ENCODE measurements at regions not wholly inside any gene's neighbourhood (a gene's known extent, or its start where the extent isn't known, plus 50 kb on each side); places are given as distances from the start of the nearest gene placed in this dataset.
A peak's percentile ranks its signal among the peaks of the same experiment; 100 is the strongest.

DNA sequence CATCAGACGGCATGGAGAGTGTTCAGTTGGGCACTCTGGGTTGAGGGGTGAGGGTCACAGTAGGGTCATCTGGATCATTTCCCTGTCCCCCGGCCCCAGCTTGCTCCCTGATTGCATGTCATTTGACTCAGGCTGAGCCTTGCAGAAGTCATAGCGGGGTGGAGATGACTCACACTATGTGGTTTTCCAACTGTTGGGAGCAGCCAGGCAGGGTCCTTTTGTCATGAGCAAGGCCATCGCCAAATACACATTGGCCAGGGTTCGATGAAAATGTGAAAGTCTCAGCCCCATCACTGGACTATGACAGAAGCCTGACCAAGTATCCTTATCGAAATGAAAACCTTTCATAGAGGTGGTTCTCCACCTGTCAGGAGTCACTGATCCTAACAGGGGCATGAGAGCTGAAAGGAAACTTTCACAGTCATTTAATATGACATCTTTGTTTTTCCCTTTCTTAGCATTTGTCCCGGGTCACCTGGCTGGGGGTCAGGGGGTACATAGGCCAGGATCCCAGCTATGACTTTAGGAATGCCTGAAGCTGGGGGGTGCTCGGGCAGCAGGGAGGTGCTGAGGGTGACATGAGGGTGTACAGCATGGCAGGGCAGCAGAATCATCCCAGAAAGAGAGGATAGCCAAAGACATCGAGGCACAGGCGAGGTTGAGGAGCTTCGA is 70.2 kb upstream of the CD93 start (continued):
- TF ChIP-seq, protein P1, sequence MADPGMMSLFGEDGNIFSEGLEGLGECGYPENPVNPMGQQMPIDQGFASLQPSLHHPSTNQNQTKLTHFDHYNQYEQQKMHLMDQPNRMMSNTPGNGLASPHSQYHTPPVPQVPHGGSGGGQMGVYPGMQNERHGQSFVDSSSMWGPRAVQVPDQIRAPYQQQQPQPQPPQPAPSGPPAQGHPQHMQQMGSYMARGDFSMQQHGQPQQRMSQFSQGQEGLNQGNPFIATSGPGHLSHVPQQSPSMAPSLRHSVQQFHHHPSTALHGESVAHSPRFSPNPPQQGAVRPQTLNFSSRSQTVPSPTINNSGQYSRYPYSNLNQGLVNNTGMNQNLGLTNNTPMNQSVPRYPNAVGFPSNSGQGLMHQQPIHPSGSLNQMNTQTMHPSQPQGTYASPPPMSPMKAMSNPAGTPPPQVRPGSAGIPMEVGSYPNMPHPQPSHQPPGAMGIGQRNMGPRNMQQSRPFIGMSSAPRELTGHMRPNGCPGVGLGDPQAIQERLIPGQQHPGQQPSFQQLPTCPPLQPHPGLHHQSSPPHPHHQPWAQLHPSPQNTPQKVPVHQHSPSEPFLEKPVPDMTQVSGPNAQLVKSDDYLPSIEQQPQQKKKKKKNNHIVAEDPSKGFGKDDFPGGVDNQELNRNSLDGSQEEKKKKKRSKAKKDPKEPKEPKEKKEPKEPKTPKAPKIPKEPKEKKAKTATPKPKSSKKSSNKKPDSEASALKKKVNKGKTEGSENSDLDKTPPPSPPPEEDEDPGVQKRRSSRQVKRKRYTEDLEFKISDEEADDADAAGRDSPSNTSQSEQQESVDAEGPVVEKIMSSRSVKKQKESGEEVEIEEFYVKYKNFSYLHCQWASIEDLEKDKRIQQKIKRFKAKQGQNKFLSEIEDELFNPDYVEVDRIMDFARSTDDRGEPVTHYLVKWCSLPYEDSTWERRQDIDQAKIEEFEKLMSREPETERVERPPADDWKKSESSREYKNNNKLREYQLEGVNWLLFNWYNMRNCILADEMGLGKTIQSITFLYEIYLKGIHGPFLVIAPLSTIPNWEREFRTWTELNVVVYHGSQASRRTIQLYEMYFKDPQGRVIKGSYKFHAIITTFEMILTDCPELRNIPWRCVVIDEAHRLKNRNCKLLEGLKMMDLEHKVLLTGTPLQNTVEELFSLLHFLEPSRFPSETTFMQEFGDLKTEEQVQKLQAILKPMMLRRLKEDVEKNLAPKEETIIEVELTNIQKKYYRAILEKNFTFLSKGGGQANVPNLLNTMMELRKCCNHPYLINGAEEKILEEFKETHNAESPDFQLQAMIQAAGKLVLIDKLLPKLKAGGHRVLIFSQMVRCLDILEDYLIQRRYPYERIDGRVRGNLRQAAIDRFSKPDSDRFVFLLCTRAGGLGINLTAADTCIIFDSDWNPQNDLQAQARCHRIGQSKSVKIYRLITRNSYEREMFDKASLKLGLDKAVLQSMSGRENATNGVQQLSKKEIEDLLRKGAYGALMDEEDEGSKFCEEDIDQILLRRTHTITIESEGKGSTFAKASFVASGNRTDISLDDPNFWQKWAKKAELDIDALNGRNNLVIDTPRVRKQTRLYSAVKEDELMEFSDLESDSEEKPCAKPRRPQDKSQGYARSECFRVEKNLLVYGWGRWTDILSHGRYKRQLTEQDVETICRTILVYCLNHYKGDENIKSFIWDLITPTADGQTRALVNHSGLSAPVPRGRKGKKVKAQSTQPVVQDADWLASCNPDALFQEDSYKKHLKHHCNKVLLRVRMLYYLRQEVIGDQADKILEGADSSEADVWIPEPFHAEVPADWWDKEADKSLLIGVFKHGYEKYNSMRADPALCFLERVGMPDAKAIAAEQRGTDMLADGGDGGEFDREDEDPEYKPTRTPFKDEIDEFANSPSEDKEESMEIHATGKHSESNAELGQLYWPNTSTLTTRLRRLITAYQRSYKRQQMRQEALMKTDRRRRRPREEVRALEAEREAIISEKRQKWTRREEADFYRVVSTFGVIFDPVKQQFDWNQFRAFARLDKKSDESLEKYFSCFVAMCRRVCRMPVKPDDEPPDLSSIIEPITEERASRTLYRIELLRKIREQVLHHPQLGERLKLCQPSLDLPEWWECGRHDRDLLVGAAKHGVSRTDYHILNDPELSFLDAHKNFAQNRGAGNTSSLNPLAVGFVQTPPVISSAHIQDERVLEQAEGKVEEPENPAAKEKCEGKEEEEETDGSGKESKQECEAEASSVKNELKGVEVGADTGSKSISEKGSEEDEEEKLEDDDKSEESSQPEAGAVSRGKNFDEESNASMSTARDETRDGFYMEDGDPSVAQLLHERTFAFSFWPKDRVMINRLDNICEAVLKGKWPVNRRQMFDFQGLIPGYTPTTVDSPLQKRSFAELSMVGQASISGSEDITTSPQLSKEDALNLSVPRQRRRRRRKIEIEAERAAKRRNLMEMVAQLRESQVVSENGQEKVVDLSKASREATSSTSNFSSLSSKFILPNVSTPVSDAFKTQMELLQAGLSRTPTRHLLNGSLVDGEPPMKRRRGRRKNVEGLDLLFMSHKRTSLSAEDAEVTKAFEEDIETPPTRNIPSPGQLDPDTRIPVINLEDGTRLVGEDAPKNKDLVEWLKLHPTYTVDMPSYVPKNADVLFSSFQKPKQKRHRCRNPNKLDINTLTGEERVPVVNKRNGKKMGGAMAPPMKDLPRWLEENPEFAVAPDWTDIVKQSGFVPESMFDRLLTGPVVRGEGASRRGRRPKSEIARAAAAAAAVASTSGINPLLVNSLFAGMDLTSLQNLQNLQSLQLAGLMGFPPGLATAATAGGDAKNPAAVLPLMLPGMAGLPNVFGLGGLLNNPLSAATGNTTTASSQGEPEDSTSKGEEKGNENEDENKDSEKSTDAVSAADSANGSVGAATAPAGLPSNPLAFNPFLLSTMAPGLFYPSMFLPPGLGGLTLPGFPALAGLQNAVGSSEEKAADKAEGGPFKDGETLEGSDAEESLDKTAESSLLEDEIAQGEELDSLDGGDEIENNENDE (IDR thresholded peaks at IDR 0.05; ENCODE audit: low read depth, low read length) = no peak
- TF ChIP-seq, protein P2, sequence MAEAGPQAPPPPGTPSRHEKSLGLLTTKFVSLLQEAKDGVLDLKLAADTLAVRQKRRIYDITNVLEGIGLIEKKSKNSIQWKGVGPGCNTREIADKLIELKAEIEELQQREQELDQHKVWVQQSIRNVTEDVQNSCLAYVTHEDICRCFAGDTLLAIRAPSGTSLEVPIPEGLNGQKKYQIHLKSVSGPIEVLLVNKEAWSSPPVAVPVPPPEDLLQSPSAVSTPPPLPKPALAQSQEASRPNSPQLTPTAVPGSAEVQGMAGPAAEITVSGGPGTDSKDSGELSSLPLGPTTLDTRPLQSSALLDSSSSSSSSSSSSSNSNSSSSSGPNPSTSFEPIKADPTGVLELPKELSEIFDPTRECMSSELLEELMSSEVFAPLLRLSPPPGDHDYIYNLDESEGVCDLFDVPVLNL (CRISPR knock-in tag; IDR thresholded peaks at IDR 0.05; ENCODE audit: low read depth) = no peak
- peak; percentile 60; the same call in 1 of the 2 replicates for TF ChIP-seq TEAD2 (tag; IDR thresholded peaks at IDR 0.05)
- TF ChIP-seq MBD2 (IDR thresholded peaks at IDR 0.05; ENCODE audit: borderline replicate concordance, low read depth) = no peak
- no peak for TF ChIP-seq SREBF1 (IDR thresholded peaks at IDR 0.05; ENCODE audit: borderline replicate concordance, low read depth, low read length)
- no peak for TF ChIP-seq ARHGAP35 (IDR thresholded peaks at IDR 0.05; ENCODE audit: partially characterized antibody)
- TF ChIP-seq CEBPB (tag; IDR thresholded peaks at IDR 0.05) = peak; percentile 25; the same call in 1 of the 2 replicates
- peak; percentile 63; the same call in 1 of the 2 replicates for TF ChIP-seq SMARCA4 (IDR thresholded peaks at IDR 0.05)
- TF ChIP-seq ZNF561 (CRISPR knock-in tag; conservative IDR thresholded peaks at IDR 0.05) = no peak
- TF ChIP-seq ARNT (IDR thresholded peaks at IDR 0.05) = no peak
- TF ChIP-seq EP300 (IDR thresholded peaks at IDR 0.05; ENCODE audit: low read length) = peak; percentile 79
- no peak for TF ChIP-seq ASH1L (IDR thresholded peaks at IDR 0.05; ENCODE audit: borderline replicate concordance, low read depth, partially characterized antibody)
- TF ChIP-seq NRF1 (conservative IDR thresholded peaks at IDR 0.05 in 1 of 2, IDR thresholded peaks at IDR 0.05 in 1 of 2) = peak; percentile 41 to 51
- no peak for TF ChIP-seq ADNP (tag; IDR thresholded peaks at IDR 0.05)
